HG03159 (cell line): ENCODE measurements at regions not wholly inside any gene's neighbourhood (a gene's known extent, or its start where the extent isn't known, plus 50 kb on each side); places are given as distances from the start of the nearest gene placed in this dataset.
A peak's percentile ranks its signal among the peaks of the same experiment; 100 is the strongest.
"Not testable (repeated sequence)": the region's sequence is repeated elsewhere in the genome, so short reads cannot be mapped to it uniquely, and the experiment has no call there.

Experiments
- ATAC-seq: cut with Tn5 transposase; IDR thresholded peaks from one replicate; pipeline ENCODE4 v1.9.1; 2021; ENCODE audit warnings: mild to moderate bottlenecking, moderate library complexity; ENCODE audit not compliant: unreplicated experiment

GRCh38 chr16:22436823-22437652 lies 62.6 kb upstream of the CDR2 start:
- ATAC-seq = peak; percentile 73

- peak; percentile 25 for ATAC-seq
Observed at GRCh38 chr16:22436326-22436822, 62.0 kb upstream of the CDR2 start.

GRCh38 chr16:22431314-22431713 lies 56.9 kb upstream of the CDR2 start:
- not testable (repeated sequence) for ATAC-seq

- ATAC-seq = no peak
Observed at GRCh38 chr16:22428654-22429053, 54.2 kb upstream of the CDR2 start.

GRCh38 chr16:22427556-22427955 lies 53.1 kb upstream of the CDR2 start:
- ATAC-seq = no peak

GRCh38 chr16:22425847-22426246 lies 51.4 kb upstream of the CDR2 start:
- no peak for ATAC-seq

GRCh38 chr16:22425036-22425801 lies 50.8 kb upstream of the CDR2 start:
- no peak for ATAC-seq

GRCh38 chr16:22424161-22424937 lies 49.9 kb upstream of the CDR2 start:
- no peak for ATAC-seq
